ENCODE measurements at regions not wholly inside any gene's neighbourhood (a gene's known extent, or its start where the extent isn't known, plus 50 kb on each side); places are given as distances from the start of the nearest gene placed in this dataset.
A peak's percentile ranks its signal among the peaks of the same experiment; 100 is the strongest.
"Not testable (repeated sequence)": the region's sequence is repeated elsewhere in the genome, so short reads cannot be mapped to it uniquely, and the experiment has no call there.

- no peak for DNase-seq (ENCODE audit: low read depth)
These were observed 85.1 kb downstream of the GNL3L start for GRCh38 chrX:54615109-54615508.

GRCh38 chrX:54633641-54634040 is 103.6 kb downstream of the GNL3L start:
- DNase-seq (ENCODE audit: low read depth): no peak

GRCh38 chrX:54639018-54639345 is 109.0 kb downstream of the GNL3L start:
- no peak for DNase-seq (ENCODE audit: low read depth)

- peak; percentile 84 for DNase-seq (ENCODE audit: low read depth)
These were observed 109.5 kb downstream of the GNL3L start for GRCh38 chrX:54639346-54640102.

- DNase-seq (ENCODE audit: low read depth): no peak
These were observed 110.2 kb downstream of the GNL3L start for GRCh38 chrX:54640103-54640690.

GRCh38 chrX:54640736-54641135 is 110.7 kb downstream of the GNL3L start:
- DNase-seq (ENCODE audit: low read depth): no peak

GRCh38 chrX:54641530-54641929 is 111.5 kb downstream of the GNL3L start:
- DNase-seq (ENCODE audit: low read depth): no peak

- not testable (repeated sequence) for DNase-seq (ENCODE audit: low read depth)
These were observed 117.6 kb downstream of the GNL3L start for GRCh38 chrX:54647607-54648006.

GRCh38 chrX:54659547-54659946 is 129.5 kb downstream of the GNL3L start:
- DNase-seq (ENCODE audit: low read depth): no peak

- DNase-seq (ENCODE audit: low read depth): no peak
These were observed 122.3 kb downstream of the ITIH6 start for GRCh38 chrX:54675762-54676161.

GRCh38 chrX:54695231-54695630 is 102.8 kb downstream of the ITIH6 start:
- DNase-seq (ENCODE audit: low read depth): no peak

GRCh38 chrX:54695816-54696487 is 102.1 kb downstream of the ITIH6 start:
- no peak for DNase-seq (ENCODE audit: low read depth)

All from activated T-helper 1 cell treated with Interleukin-2 at 50 U/mL for 16 hours (primary cell).